A673 (cell line): ENCODE measurements at regions not wholly inside any gene's neighbourhood (a gene's known extent, or its start where the extent isn't known, plus 50 kb on each side); places are given as distances from the start of the nearest gene placed in this dataset.

Source experiments
- BruUV-seq: library from RNA; stranded (reverse); fragments of 400-500 nt; replicated peaks from 2 replicates; lab custom pipeline; 2021; lab: Mats Ljungman, UMichigan
- CTCF ChIA-PET: fragments of 300-600 bp; sonication (Branson Sonifier 250); formaldehyde crosslinking; loops from one replicate; lab custom pipeline; 2022; ENCODE audit warnings: antibody characterized with exemption; lab: Charles Lee
- POLR2A ChIA-PET: fragments of 300-600 bp; sonication (Branson Sonifier 250); formaldehyde crosslinking; loops from one replicate; lab custom pipeline; 2022; ENCODE audit warnings: antibody characterized with exemption; ENCODE audit not compliant: low non-redundant PET; lab: Charles Lee
- DNase-seq: peaks from one replicate; pipeline ENCODE4 v3.0.0-alpha.2; 2015; ENCODE audit warnings: low spot score
- H3K27ac ChIP-seq: fragments of 200-600 bp; sonication (generic); 2 replicates; pipeline ENCODE4 v1.5.1; 2016; ENCODE audit warnings: mixed run types, low read depth, mild to moderate bottlenecking, mixed read lengths, antibody characterized with exemption, low read length; ENCODE audit not compliant: poor library complexity, severe bottlenecking
- H3K27me3 ChIP-seq: fragments of 200-600 bp; sonication (generic); replicated peaks from 2 replicates; pipeline ENCODE4 v1.6.1; 2017; ENCODE audit warnings: mixed run types, low read depth, mild to moderate bottlenecking, mixed read lengths, antibody characterized with exemption, low read length; ENCODE audit not compliant: insufficient read depth, poor library complexity
- H3K36me3 ChIP-seq: fragments of 200-600 bp; sonication (generic); 2 replicates; pipeline ENCODE4 v1.6.1; 2016; ENCODE audit warnings: mixed run types, mild to moderate bottlenecking, mixed read lengths, antibody characterized with exemption, low read length; ENCODE audit not compliant: insufficient read depth, poor library complexity, severe bottlenecking
- H3K4me1 ChIP-seq: fragments of 200-600 bp; sonication (generic); 2 replicates; pipeline ENCODE4 v1.6.1; 2017; ENCODE audit warnings: mixed run types, mild to moderate bottlenecking, mixed read lengths, antibody characterized with exemption, low read length; ENCODE audit not compliant: insufficient read depth, poor library complexity, severe bottlenecking
- H3K4me3 ChIP-seq: fragments of 200-600 bp; sonication (generic); 2 replicates; pipeline ENCODE4 v1.5.1; 2016; ENCODE audit warnings: low read depth, mixed run types, mild to moderate bottlenecking, mixed read lengths, low read length; ENCODE audit not compliant: poor library complexity, severe bottlenecking
- H3K9me3 ChIP-seq: fragments of 200-600 bp; sonication (generic); 2 replicates; pipeline ENCODE4 v1.6.1; 2016; ENCODE audit warnings: mixed run types, low read depth, mild to moderate bottlenecking, mixed read lengths, antibody characterized with exemption, low read length; ENCODE audit not compliant: poor library complexity, severe bottlenecking
- CTCF ChIP-seq: fragments of 300-800, 200-600 bp; sonication (generic); conservative IDR thresholded peaks from 2 replicates; pipeline ENCODE4 v1.5.1; 2017; ENCODE audit warnings: low read depth, mild to moderate bottlenecking, antibody characterized with exemption, low read length, moderate library complexity, mixed read lengths
- EZH2 ChIP-seq: fragments of 200-600 bp; sonication (generic); IDR thresholded peaks from 2 replicates; pipeline ENCODE4 v1.6.1; 2017; ENCODE audit warnings: borderline replicate concordance, low read depth, mild to moderate bottlenecking, mixed read lengths, antibody characterized with exemption, low read length; ENCODE audit not compliant: poor library complexity, severe bottlenecking
- intact Hi-C: fragments of 100-400 bp; cut with micrococcal nuclease; formaldehyde crosslinking; loops from one replicate; pipeline ENCODE4 v1.10.0; 2022; ENCODE audit not compliant: unreplicated experiment

- intact Hi-C loops = no loop called here
- TF ChIP-seq EZH2 (no peak), CTCF (no peak)
- Histone ChIP-seq H3K27me3 (no peaks in the 10 kb centered on the region), H3K27ac (no peak overlapping the region), H3K4me1 (no peaks in the 10 kb centered on the region), H3K4me3 (no peak overlapping the region), H3K36me3 (no peaks in the 10 kb centered on the region), H3K9me3 (no peaks in the 10 kb centered on the region)
- no peak for DNase-seq
- no TSS peak for BruUV-seq
- ChIA-PET POLR2A (no interaction called here), CTCF (no interaction called here)
Observed at GRCh38 chr14:98446508-98446907, 825.5 kb downstream of the BCL11B start.

GRCh38 chr14:98456231-98456630 is 815.8 kb downstream of the BCL11B start:
- CTCF ChIA-PET = no interaction called here
- intact Hi-C loops = no loop called here
- Histone ChIP-seq H3K9me3 (no peaks in the 10 kb centered on the region), H3K4me3 (no peak overlapping the region), H3K4me1 (no peaks in the 10 kb centered on the region), H3K36me3 (no peaks in the 10 kb centered on the region), H3K27me3 (no peaks in the 10 kb centered on the region), H3K27ac (no peak overlapping the region)
- no TSS peak for BruUV-seq
- TF ChIP-seq EZH2 (no peak), CTCF (no peak)
- DNase-seq = no peak
- POLR2A ChIA-PET = no interaction called here

- intact Hi-C loops = no loop called here
- Histone ChIP-seq H3K4me3 (no peak overlapping the region), H3K27me3 (no peaks in the 10 kb centered on the region), H3K4me1 (no peaks in the 10 kb centered on the region), H3K27ac (no peak overlapping the region), H3K9me3 (no peaks in the 10 kb centered on the region), H3K36me3 (no peaks in the 10 kb centered on the region)
- TF ChIP-seq EZH2 = no peak
- no peak for TF ChIP-seq CTCF
- ChIA-PET POLR2A (no interaction called here), CTCF (no interaction called here)
- no peak for DNase-seq
- BruUV-seq = no TSS peak
Observed at GRCh38 chr14:98458702-98459101, 813.3 kb downstream of the BCL11B start.
